A673 (cell line): ENCODE measurements at regions not wholly inside any gene's neighbourhood (a gene's known extent, or its start where the extent isn't known, plus 50 kb on each side); places are given as distances from the start of the nearest gene placed in this dataset.

Experiments
- BruUV-seq: library from RNA; stranded (reverse); fragments of 400-500 nt; replicated peaks from 2 replicates; lab custom pipeline; 2021; lab: Mats Ljungman, UMichigan
- CTCF ChIA-PET: fragments of 300-600 bp; sonication (Branson Sonifier 250); formaldehyde crosslinking; loops from one replicate; lab custom pipeline; 2022; ENCODE audit warnings: antibody characterized with exemption; lab: Charles Lee
- POLR2A ChIA-PET: fragments of 300-600 bp; sonication (Branson Sonifier 250); formaldehyde crosslinking; loops from one replicate; lab custom pipeline; 2022; ENCODE audit warnings: antibody characterized with exemption; ENCODE audit not compliant: low non-redundant PET; lab: Charles Lee
- DNase-seq: peaks from one replicate; pipeline ENCODE4 v3.0.0-alpha.2; 2015; ENCODE audit warnings: low spot score
- H3K27ac ChIP-seq: fragments of 200-600 bp; sonication (generic); 2 replicates; pipeline ENCODE4 v1.5.1; 2016; ENCODE audit warnings: mixed run types, low read depth, mild to moderate bottlenecking, mixed read lengths, antibody characterized with exemption, low read length; ENCODE audit not compliant: poor library complexity, severe bottlenecking
- H3K27me3 ChIP-seq: fragments of 200-600 bp; sonication (generic); replicated peaks from 2 replicates; pipeline ENCODE4 v1.6.1; 2017; ENCODE audit warnings: mixed run types, low read depth, mild to moderate bottlenecking, mixed read lengths, antibody characterized with exemption, low read length; ENCODE audit not compliant: insufficient read depth, poor library complexity
- H3K36me3 ChIP-seq: fragments of 200-600 bp; sonication (generic); 2 replicates; pipeline ENCODE4 v1.6.1; 2016; ENCODE audit warnings: mixed run types, mild to moderate bottlenecking, mixed read lengths, antibody characterized with exemption, low read length; ENCODE audit not compliant: insufficient read depth, poor library complexity, severe bottlenecking
- H3K4me1 ChIP-seq: fragments of 200-600 bp; sonication (generic); 2 replicates; pipeline ENCODE4 v1.6.1; 2017; ENCODE audit warnings: mixed run types, mild to moderate bottlenecking, mixed read lengths, antibody characterized with exemption, low read length; ENCODE audit not compliant: insufficient read depth, poor library complexity, severe bottlenecking
- H3K4me3 ChIP-seq: fragments of 200-600 bp; sonication (generic); 2 replicates; pipeline ENCODE4 v1.5.1; 2016; ENCODE audit warnings: low read depth, mixed run types, mild to moderate bottlenecking, mixed read lengths, low read length; ENCODE audit not compliant: poor library complexity, severe bottlenecking
- H3K9me3 ChIP-seq: fragments of 200-600 bp; sonication (generic); 2 replicates; pipeline ENCODE4 v1.6.1; 2016; ENCODE audit warnings: mixed run types, low read depth, mild to moderate bottlenecking, mixed read lengths, antibody characterized with exemption, low read length; ENCODE audit not compliant: poor library complexity, severe bottlenecking
- EZH2 ChIP-seq: fragments of 200-600 bp; sonication (generic); IDR thresholded peaks from 2 replicates; pipeline ENCODE4 v1.6.1; 2017; ENCODE audit warnings: borderline replicate concordance, low read depth, mild to moderate bottlenecking, mixed read lengths, antibody characterized with exemption, low read length; ENCODE audit not compliant: poor library complexity, severe bottlenecking
- intact Hi-C: fragments of 100-400 bp; cut with micrococcal nuclease; formaldehyde crosslinking; loops from one replicate; pipeline ENCODE4 v1.10.0; 2022; ENCODE audit not compliant: unreplicated experiment
- TF ChIP-seq, protein P1 (sequence below): fragments of 300-800, 200-600 bp; sonication (generic); conservative IDR thresholded peaks from 2 replicates; pipeline ENCODE4 v1.5.1; 2017; ENCODE audit warnings: low read depth, mild to moderate bottlenecking, antibody characterized with exemption, low read length, moderate library complexity, mixed read lengths

- ChIA-PET CTCF (no interaction called here), POLR2A (no interaction called here)
- Histone ChIP-seq H3K36me3 (no peaks in the 10 kb centered on the region), H3K27ac (no peak overlapping the region), H3K4me1 (peaks cover 5% of the 10 kb centered on the region), H3K27me3 (no peaks in the 10 kb centered on the region), H3K4me3 (no peak overlapping the region), H3K9me3 (no peaks in the 10 kb centered on the region)
- intact Hi-C loops, result no loop called here
- no TSS peak for BruUV-seq
- DNase-seq, result no peak
- TF ChIP-seq, protein P1, sequence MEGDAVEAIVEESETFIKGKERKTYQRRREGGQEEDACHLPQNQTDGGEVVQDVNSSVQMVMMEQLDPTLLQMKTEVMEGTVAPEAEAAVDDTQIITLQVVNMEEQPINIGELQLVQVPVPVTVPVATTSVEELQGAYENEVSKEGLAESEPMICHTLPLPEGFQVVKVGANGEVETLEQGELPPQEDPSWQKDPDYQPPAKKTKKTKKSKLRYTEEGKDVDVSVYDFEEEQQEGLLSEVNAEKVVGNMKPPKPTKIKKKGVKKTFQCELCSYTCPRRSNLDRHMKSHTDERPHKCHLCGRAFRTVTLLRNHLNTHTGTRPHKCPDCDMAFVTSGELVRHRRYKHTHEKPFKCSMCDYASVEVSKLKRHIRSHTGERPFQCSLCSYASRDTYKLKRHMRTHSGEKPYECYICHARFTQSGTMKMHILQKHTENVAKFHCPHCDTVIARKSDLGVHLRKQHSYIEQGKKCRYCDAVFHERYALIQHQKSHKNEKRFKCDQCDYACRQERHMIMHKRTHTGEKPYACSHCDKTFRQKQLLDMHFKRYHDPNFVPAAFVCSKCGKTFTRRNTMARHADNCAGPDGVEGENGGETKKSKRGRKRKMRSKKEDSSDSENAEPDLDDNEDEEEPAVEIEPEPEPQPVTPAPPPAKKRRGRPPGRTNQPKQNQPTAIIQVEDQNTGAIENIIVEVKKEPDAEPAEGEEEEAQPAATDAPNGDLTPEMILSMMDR, result no peak
- TF ChIP-seq EZH2, result no peak
Observed at GRCh38 chr4:126547352-126547751, 1085.4 kb upstream of the INTU start.

DNA sequence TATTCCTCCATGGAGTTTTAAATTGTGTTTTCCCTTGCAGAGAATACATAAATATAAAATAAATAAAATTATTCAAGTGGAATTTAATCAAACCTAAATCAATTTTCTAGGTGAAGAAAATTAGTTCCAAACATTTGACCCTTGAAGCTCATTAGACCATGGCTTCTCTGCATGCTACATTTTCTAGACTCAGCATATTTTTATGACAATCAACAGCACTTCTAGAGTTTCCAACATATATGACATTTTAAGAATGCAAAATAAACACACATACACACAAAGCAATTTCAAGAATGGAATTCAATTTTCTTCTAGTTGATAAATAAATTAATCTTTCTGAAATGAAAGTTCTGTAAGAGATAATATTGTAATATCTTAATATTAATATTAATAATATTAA is 1083.9 kb upstream of the INTU start:
- no peak for TF ChIP-seq EZH2
- TF ChIP-seq, protein P1, result no peak
- Histone ChIP-seq H3K27ac (no peak overlapping the region), H3K9me3 (no peaks in the 10 kb centered on the region), H3K4me3 (no peak overlapping the region), H3K36me3 (no peaks in the 10 kb centered on the region), H3K4me1 (no peaks in the 10 kb centered on the region), H3K27me3 (no peaks in the 10 kb centered on the region)
- DNase-seq, result no peak
- POLR2A ChIA-PET, result no interaction called here
- CTCF ChIA-PET, result no interaction called here
- BruUV-seq, result no TSS peak
- intact Hi-C loops, result no loop called here

DNA sequence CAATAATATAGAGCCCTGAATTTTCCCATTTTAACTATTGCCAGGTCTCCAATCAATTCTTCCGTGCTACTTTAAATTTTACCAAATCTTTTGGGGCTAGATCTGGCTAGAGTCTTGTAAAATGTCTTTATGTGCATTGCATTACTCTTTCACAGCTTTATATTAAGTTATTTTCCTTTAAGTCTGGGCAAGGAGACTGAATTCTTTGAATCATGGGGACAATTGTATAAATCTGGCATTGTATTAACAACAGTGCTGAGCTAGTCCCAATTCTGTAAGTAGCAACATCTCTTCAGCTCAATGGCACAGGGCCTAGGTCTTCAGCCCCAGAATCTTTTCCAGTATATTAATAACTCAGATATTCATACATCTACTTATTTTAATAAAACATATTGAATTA is 1080.4 kb upstream of the INTU start:
- Histone ChIP-seq H3K4me3 (no peak overlapping the region), H3K27ac (no peak overlapping the region), H3K4me1 (no peaks in the 10 kb centered on the region), H3K27me3 (no peaks in the 10 kb centered on the region), H3K9me3 (no peaks in the 10 kb centered on the region), H3K36me3 (no peaks in the 10 kb centered on the region)
- CTCF ChIA-PET, result no interaction called here
- intact Hi-C loops, result no loop called here
- TF ChIP-seq EZH2, result no peak
- TF ChIP-seq, protein P1, result no peak
- POLR2A ChIA-PET, result no interaction called here
- DNase-seq, result no peak
- BruUV-seq, result no TSS peak
